Stimulated activated CD4-positive, alpha-beta T cell treated with anti-CD3 and anti-CD28 coated beads, Interleukin-4, amount 100 ng/mL, for 24 hours (primary cell): ENCODE measurements at regions not wholly inside any gene's neighbourhood (a gene's known extent, or its start where the extent isn't known, plus 50 kb on each side); places are given as distances from the start of the nearest gene placed in this dataset.
"Not testable (repeated sequence)": the region's sequence is repeated elsewhere in the genome, so short reads cannot be mapped to it uniquely, and the experiment has no call there.

Source experiments
- DNase-seq: peaks from one replicate; pipeline ENCODE4 v3.0.0-alpha.2; 2020

- no peak for DNase-seq
Observed at GRCh38 chr3:80889535-80889934, 871.9 kb downstream of the GBE1 start.

DNA sequence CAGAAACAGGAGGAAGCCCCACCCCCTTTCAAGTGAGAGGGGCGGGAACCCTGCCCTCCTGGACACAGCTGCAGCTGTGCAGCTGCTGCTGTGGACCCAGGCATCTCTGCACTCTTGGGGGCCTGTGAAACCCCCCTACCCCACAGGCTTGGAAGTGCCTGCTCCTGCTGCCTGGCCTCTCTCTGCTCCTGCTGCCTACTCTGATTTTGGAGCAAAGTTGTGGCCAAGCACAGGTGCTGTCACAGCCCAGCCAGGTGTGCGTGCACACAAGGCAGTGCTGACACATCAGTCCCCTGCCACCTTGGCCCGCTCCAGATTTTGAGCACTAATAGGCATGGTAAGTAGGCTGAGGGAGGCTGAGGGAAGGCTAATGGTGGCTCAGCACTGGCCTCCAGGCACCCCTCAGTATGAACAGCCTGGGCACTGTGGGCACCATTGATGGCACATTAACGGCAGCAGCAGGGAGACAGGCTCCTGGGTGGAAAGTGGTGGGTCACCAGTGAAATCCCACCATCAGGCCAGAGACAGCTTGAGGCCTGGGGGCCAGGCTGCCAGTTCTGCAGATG lies 890.9 kb downstream of the GBE1 start:
- no peak for DNase-seq

DNA sequence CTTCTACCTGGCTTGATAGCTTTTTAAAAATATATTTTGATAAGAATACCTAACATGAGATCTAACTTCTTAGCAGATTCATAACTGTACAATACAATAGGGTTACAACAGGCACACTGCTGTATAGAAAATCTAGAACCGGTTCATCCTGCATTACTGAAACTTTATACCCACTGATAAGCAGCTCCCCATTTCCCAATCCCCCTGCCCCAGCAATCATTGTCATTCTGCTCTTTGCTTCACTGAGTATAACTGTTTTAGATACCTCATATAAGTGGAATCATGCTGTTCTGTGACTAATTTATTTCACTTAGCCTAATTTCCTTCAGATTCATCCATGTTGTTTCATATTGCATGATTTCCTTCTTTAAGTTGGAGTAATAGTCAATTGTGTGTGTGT lies 906.0 kb downstream of the GBE1 start:
- no peak for DNase-seq

DNA sequence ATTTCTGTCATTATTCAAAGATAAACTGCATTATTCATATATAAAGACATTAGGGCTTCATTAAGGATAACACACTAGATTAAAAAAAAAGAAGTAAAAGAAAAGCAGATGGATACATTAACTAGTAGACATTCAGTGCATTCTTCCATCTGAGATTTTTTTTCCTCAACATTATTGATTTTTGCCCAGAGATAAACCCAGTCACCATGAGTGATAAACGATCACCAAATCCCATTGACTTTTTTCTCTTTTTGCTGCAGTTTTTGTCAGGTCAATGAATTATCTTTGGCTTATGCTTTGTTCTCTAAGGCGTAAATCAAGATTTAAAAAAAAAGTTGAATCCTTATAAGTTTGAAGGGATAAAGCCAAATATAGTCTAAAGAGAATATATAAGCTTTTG lies 925.0 kb downstream of the GBE1 start:
- DNase-seq: no peak

- DNase-seq: no peak
Observed at GRCh38 chr3:80807577-80807976, 953.9 kb downstream of the GBE1 start.

DNA sequence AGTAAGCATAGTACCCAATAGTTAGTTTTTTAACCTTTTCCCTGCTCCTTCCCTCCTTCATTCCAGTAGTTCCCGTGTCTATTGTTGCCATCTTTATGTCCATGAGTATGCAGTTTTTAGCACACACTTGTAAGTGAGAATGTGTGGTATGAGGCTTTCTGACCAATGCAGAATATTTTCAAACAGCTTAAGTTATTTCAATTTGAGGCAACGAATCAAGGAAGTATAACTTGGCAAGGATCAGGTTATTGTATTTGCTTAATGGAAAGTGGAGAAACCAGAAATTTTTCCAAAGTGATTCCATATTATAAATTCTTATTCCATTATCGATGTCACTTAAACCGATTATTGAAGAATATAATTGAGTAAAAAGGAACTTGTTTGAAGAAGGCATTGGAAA lies 954.8 kb downstream of the GBE1 start:
- no peak for DNase-seq

- DNase-seq: no peak
Observed at GRCh38 chr3:80788914-80789313, 972.5 kb downstream of the GBE1 start.

GRCh38 chr3:80785875-80786274 lies 975.6 kb downstream of the GBE1 start:
- DNase-seq: no peak

DNA sequence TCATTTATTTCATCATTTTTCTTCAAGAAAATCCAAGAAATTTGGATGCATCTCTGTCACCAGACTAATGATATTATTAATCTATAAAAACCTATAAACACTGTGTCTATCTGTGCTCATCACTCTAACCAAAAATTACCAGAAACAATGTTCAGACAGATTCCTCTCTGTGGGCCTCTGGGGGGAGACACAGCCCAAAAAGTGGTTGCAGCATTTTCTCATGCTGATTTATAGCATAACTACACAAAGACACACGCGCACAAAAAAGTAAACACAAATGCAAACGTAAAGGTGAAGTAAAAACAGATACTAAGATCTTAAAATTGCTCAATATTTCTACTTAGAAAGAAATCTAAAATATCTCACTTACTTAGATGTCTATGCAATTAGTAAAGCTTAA lies 976.0 kb downstream of the GBE1 start:
- DNase-seq: no peak

GRCh38 chr3:80771085-80771484 lies 990.4 kb downstream of the GBE1 start:
- DNase-seq: no peak

DNA sequence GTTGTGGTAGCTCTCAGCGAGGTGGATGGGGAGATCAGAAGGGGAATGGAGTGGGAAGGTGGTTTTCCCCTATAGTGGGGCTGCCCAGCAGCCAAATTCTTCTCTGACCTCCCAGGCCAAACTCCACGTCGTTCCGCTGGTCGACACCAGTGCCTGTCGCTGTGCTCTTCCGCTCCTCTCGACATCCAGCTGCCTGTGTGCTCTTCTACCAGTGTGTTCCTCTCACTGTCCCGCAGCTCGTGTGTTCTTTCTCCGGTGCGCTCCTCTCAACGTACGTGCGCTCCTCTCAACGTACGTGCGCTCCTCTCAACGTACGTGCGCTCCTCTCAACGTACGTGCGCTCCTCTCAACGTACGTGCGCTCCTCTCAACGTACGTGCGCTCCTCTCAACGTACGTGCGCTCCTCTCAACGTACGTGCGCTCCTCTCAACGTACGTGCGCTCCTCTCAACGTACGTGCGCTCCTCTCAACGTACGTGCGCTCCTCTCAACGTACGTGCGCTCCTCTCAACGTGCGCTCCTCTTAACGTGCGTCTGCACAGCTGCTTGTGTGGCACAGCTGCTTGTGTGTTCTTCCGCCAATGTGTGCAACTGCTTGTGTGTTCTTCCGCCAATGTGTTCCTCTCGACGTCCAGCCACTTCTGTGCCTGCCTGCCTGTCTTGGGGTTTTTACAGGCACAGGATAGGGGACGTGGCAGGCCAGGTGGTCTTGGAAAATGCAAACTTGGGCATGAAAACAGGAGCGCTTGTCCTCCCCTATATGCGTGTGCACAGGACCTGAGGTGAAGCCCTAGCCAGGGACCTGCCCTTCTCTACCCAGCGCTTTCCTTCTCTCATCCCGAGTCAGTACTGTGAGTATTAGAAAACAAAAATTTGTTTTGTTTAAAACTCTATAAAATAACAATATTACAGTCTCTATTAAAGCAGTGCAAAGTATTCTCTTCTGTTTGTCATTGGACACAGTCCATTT lies 991.1 kb downstream of the GBE1 start:
- no peak for DNase-seq

GRCh38 chr3:80769683-80770082 lies 991.8 kb downstream of the GBE1 start:
- no peak for DNase-seq

DNA sequence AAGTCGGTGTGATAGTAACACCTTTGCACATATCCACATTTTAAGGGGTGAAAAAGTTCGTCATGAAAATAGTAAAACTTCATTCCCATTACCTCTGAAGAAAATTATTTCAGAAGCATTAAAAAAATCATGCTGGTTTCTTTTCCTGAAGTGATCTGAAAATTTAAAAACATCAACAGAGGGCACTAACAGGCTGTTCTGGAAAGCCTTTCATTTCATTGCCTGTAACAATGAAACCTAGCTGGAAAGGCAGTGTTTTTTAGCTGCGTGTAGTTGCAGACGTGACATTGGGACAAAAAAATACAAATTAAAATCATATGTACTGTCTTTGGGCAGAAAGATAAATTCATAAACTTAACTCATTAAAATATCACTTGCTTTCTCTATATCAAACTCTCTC lies 993.8 kb downstream of the GBE1 start:
- DNase-seq: no peak

DNA sequence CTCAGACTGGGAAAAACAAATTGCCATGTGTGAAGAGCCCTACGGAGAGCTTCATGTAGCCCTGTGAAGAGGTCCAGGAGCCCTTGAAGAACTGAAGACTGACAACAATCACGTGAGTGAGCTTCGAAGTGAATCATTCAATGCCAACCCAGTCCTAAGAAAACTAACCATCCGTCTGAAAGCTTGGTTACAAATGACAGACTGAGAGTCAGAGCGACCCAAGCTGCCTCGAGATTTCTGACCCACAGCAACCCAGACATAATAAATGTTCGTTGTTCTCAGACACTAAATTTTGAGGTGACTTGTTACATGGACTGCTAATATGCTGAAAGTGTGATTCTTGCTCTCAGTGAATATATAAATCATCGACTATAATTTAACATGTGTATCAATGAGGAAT lies 987.2 kb upstream of the ROBO1 start:
- no peak for DNase-seq

DNA sequence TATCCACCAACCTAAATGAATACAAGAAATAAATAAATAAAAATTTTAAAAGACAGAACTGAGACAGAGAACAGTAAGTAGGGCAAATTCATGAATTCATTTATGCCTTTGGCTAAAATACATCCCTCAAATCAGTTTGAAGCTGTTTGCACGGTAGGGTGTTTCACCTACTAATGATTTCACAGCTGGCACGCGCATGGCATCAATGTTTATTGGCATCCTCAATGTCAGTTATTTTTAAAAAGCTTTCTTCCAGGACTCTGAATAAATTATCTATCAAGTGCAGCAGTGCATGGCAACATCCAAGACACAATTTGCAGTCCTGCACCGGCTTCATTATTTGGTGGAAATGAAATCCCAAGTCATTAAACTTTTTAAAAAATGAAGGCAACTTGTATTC lies 985.2 kb upstream of the ROBO1 start:
- DNase-seq: no peak

GRCh38 chr3:80750637-80751036 lies 982.8 kb upstream of the ROBO1 start:
- no peak for DNase-seq

DNA sequence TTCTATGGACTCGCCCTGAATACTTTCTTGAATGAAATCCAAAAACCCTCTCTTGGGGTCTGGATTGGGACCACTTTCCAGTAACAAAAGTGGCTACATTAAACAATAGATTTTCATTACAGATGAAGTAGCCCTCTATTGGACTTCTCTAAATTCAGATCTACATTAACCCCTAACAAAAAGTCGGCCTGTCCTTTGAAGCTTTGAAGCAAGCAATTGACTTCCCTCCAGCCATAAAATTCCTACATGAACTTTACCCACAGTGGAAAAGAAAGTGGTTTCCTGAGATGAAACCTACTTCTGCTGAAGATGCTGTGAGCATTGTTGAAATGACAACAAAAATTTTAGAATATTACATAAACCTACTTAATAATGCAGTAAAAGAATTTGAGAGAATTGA lies 967.1 kb upstream of the ROBO1 start:
- no peak for DNase-seq

- no peak for DNase-seq
Observed at GRCh38 chr3:80734483-80734882, 966.7 kb upstream of the ROBO1 start.

GRCh38 chr3:80733522-80734176 lies 965.9 kb upstream of the ROBO1 start:
- no peak for DNase-seq

GRCh38 chr3:80727561-80727960 lies 959.8 kb upstream of the ROBO1 start:
- DNase-seq: not testable (repeated sequence)

DNA sequence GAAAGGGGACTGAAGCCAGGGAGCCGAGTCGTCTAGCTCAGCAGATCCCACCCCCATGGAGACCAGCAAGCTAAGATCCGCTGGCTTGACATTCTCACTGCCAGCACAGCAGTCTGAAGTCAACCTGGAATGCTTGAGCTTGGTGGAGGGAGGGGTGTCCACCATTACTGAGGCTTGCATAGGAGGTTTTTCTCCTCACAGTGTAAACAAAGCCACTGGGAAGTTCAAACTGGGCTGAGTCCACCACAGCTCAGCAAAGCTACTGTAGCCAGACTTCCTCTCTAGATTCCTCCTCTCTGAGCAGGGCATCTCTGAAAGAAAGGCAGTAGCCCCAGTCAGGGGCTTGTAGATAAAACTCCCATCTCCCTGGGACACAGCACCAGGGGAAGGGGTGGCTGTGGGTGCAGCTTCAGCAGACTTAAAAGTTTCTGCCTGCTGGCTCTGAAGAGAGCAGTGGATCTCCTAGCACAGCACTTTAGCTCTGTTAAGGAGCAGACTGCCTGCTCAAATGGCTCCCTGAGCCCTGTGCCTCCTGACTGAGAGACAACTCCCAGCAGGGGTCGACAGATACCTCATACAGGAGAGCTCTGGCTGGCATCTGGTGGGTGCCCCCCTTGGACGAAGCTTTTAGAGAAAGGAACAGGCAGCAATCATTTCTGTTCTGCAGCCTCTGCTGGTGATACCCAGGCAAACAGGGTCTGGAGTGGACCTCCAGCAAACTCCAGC lies 942.0 kb upstream of the ROBO1 start:
- DNase-seq: not testable (repeated sequence)

- DNase-seq: no peak
Observed at GRCh38 chr3:80705290-80705689, 937.5 kb upstream of the ROBO1 start.

DNA sequence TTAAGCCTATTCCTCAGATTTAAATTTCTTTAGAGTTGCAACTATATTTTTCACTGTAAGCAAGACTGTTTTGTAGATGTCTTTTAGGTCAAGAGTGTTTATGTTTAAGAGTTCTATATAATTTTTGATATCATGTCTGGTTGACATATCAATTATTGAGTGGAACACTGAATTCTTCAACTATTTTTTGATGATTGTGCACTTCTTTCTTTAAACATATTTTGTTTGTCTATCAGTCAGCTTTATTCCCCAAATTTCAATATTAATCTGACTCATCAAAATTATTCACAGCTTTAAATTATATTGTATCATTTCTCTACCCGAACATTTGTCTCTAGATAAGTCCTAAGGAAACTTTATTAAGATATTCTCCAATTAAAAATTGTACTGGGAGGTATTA lies 933.6 kb upstream of the ROBO1 start:
- no peak for DNase-seq
